ENCODE measurements at regions not wholly inside any gene's neighbourhood (a gene's known extent, or its start where the extent isn't known, plus 50 kb on each side); places are given as distances from the start of the nearest gene placed in this dataset.

GRCh38 chr11:134759274-134759673 lies 347.2 kb upstream of the B3GAT1 start:
- DNase-seq (ENCODE audit: low read depth in 1 of 2, low spot score in 2 of 2), result no peak
- no peak overlapping the region for H3K27ac ChIP-seq
- H3K36me3 ChIP-seq, result no peaks in the 10 kb centered on the region
- no peak overlapping the region for H3K4me3 ChIP-seq
- H3K9me3 ChIP-seq (replicated peaks), result no peaks in the 10 kb centered on the region
- no peaks in the 10 kb centered on the region for H3K27me3 ChIP-seq (replicated peaks)
- no peaks in the 10 kb centered on the region for H3K4me1 ChIP-seq (replicated peaks)

- Histone ChIP-seq H3K9me3 (replicated peaks) (no peaks in the 10 kb centered on the region), H3K4me1 (replicated peaks) (no peaks in the 10 kb centered on the region), H3K27me3 (replicated peaks) (no peaks in the 10 kb centered on the region)
These were observed 346.4 kb upstream of the B3GAT1 start for GRCh38 chr11:134758342-134758931.

GRCh38 chr11:134757633-134758032 lies 345.6 kb upstream of the B3GAT1 start:
- no peak for DNase-seq (ENCODE audit: low read depth in 1 of 2, low spot score in 2 of 2)
- H3K36me3 ChIP-seq, result no peaks in the 10 kb centered on the region
- H3K4me1 ChIP-seq (replicated peaks), result no peaks in the 10 kb centered on the region
- H3K4me3 ChIP-seq, result no peak overlapping the region
- no peaks in the 10 kb centered on the region for H3K9me3 ChIP-seq (replicated peaks)
- H3K27me3 ChIP-seq (replicated peaks), result no peaks in the 10 kb centered on the region
- H3K27ac ChIP-seq, result no peak overlapping the region

More at GRCh38 chr11:134758342-134758931, 346.4 kb upstream of the B3GAT1 start:
- DNase-seq (ENCODE audit: low read depth in 1 of 2, low spot score in 2 of 2), result no peak
- Histone ChIP-seq H3K36me3 (no peaks in the 10 kb centered on the region), H3K4me3 (no peak overlapping the region), H3K27ac (no peak overlapping the region)

GRCh38 chr11:134756811-134757540 lies 344.9 kb upstream of the B3GAT1 start:
- Histone ChIP-seq H3K36me3 (no peaks in the 10 kb centered on the region), H3K4me3 (no peak overlapping the region), H3K4me1 (replicated peaks) (no peaks in the 10 kb centered on the region), H3K27ac (no peak overlapping the region), H3K9me3 (replicated peaks) (no peaks in the 10 kb centered on the region), H3K27me3 (replicated peaks) (no peaks in the 10 kb centered on the region)
- no peak for DNase-seq (ENCODE audit: low read depth in 1 of 2, low spot score in 2 of 2)

- Histone ChIP-seq H3K36me3 (no peaks in the 10 kb centered on the region), H3K27ac (no peak overlapping the region), H3K27me3 (replicated peaks) (no peaks in the 10 kb centered on the region), H3K9me3 (replicated peaks) (no peaks in the 10 kb centered on the region), H3K4me3 (no peak overlapping the region), H3K4me1 (replicated peaks) (no peaks in the 10 kb centered on the region)
- DNase-seq (ENCODE audit: low read depth in 1 of 2, low spot score in 2 of 2), result no peak
These were observed 343.5 kb upstream of the B3GAT1 start for GRCh38 chr11:134755535-134755934.

- Histone ChIP-seq H3K27me3 (replicated peaks) (no peaks in the 10 kb centered on the region), H3K36me3 (no peaks in the 10 kb centered on the region), H3K4me3 (no peak overlapping the region), H3K9me3 (replicated peaks) (no peaks in the 10 kb centered on the region), H3K27ac (no peak overlapping the region), H3K4me1 (replicated peaks) (no peaks in the 10 kb centered on the region)
- DNase-seq (ENCODE audit: low read depth in 1 of 2, low spot score in 2 of 2), result no peak
These were observed 342.6 kb upstream of the B3GAT1 start for GRCh38 chr11:134754521-134755198.

- no peak overlapping the region for H3K4me3 ChIP-seq
- H3K9me3 ChIP-seq (replicated peaks), result no peaks in the 10 kb centered on the region
- no peaks in the 10 kb centered on the region for H3K36me3 ChIP-seq
- no peak for DNase-seq (ENCODE audit: low read depth in 1 of 2, low spot score in 2 of 2)
- no peak overlapping the region for H3K27ac ChIP-seq
- H3K4me1 ChIP-seq (replicated peaks), result no peaks in the 10 kb centered on the region
- no peaks in the 10 kb centered on the region for H3K27me3 ChIP-seq (replicated peaks)
These were observed 341.9 kb upstream of the B3GAT1 start for GRCh38 chr11:134753771-134754520.

- Histone ChIP-seq H3K36me3 (no peaks in the 10 kb centered on the region), H3K4me3 (no peak overlapping the region), H3K27ac (no peak overlapping the region), H3K27me3 (replicated peaks) (no peaks in the 10 kb centered on the region), H3K9me3 (replicated peaks) (no peaks in the 10 kb centered on the region), H3K4me1 (replicated peaks) (no peaks in the 10 kb centered on the region)
- no peak for DNase-seq (ENCODE audit: low read depth in 1 of 2, low spot score in 2 of 2)
These were observed 341.1 kb upstream of the B3GAT1 start for GRCh38 chr11:134752964-134753770.

- Histone ChIP-seq H3K27me3 (replicated peaks) (no peaks in the 10 kb centered on the region), H3K4me3 (no peak overlapping the region), H3K9me3 (replicated peaks) (no peaks in the 10 kb centered on the region), H3K27ac (no peak overlapping the region), H3K4me1 (replicated peaks) (no peaks in the 10 kb centered on the region), H3K36me3 (no peaks in the 10 kb centered on the region)
- no peak for DNase-seq (ENCODE audit: low read depth in 1 of 2, low spot score in 2 of 2)
These were observed 340.5 kb upstream of the B3GAT1 start for GRCh38 chr11:134752526-134752925.

GRCh38 chr11:134751766-134752165 lies 339.7 kb upstream of the B3GAT1 start:
- H3K27ac ChIP-seq, result no peak overlapping the region
- H3K27me3 ChIP-seq (replicated peaks), result no peaks in the 10 kb centered on the region
- no peaks in the 10 kb centered on the region for H3K9me3 ChIP-seq (replicated peaks)
- DNase-seq (ENCODE audit: low read depth in 1 of 2, low spot score in 2 of 2), result no peak
- H3K4me1 ChIP-seq (replicated peaks), result no peaks in the 10 kb centered on the region
- H3K4me3 ChIP-seq, result no peak overlapping the region
- no peaks in the 10 kb centered on the region for H3K36me3 ChIP-seq

GRCh38 chr11:134751031-134751585 lies 339.1 kb upstream of the B3GAT1 start:
- no peak for DNase-seq (ENCODE audit: low read depth in 1 of 2, low spot score in 2 of 2)
- Histone ChIP-seq H3K4me3 (no peak overlapping the region), H3K4me1 (replicated peaks) (no peaks in the 10 kb centered on the region), H3K9me3 (replicated peaks) (no peaks in the 10 kb centered on the region), H3K27me3 (replicated peaks) (no peaks in the 10 kb centered on the region), H3K36me3 (no peaks in the 10 kb centered on the region), H3K27ac (no peak overlapping the region)

GRCh38 chr11:134750619-134751018 lies 338.6 kb upstream of the B3GAT1 start:
- H3K27me3 ChIP-seq (replicated peaks), result no peaks in the 10 kb centered on the region
- no peak for DNase-seq (ENCODE audit: low read depth in 1 of 2, low spot score in 2 of 2)
- H3K9me3 ChIP-seq (replicated peaks), result no peaks in the 10 kb centered on the region
- H3K36me3 ChIP-seq, result no peaks in the 10 kb centered on the region
- no peaks in the 10 kb centered on the region for H3K4me1 ChIP-seq (replicated peaks)
- no peak overlapping the region for H3K4me3 ChIP-seq
- H3K27ac ChIP-seq, result no peak overlapping the region
